ENCODE measurements at regions not wholly inside any gene's neighbourhood (a gene's known extent, or its start where the extent isn't known, plus 50 kb on each side); places are given as distances from the start of the nearest gene placed in this dataset.

- Mint-ChIP-seq H3K4me1 (no peaks in the 10 kb centered on the region), H3K36me3 (ENCODE audit: low read depth) (no peaks in the 10 kb centered on the region), H3K9me3 (no peaks in the 10 kb centered on the region), H3K27me3 (no peaks in the 10 kb centered on the region), H3K4me3 (no peak overlapping the region), H3K27ac (no peak overlapping the region)
- DNase-seq: no peak
- intact Hi-C loops (cut with micrococcal nuclease): no loop called here
Observed at GRCh38 chr18:60053747-60054304, 154.0 kb downstream of the PMAIP1 start.

- H3K9me3 Mint-ChIP-seq: no peaks in the 10 kb centered on the region
- intact Hi-C loops (cut with micrococcal nuclease): no loop called here
- DNase-seq: no peak
- H3K27ac Mint-ChIP-seq: no peak overlapping the region
- no peak overlapping the region for H3K4me3 Mint-ChIP-seq
- H3K4me1 Mint-ChIP-seq: no peaks in the 10 kb centered on the region
- peaks cover 2% of the 10 kb centered on the region for H3K27me3 Mint-ChIP-seq
- H3K36me3 Mint-ChIP-seq (ENCODE audit: low read depth): no peaks in the 10 kb centered on the region
Observed at GRCh38 chr18:60050821-60051220, 151.0 kb downstream of the PMAIP1 start.

- no peak for DNase-seq
- intact Hi-C loops (cut with micrococcal nuclease): no loop called here
- peaks cover 2% of the 10 kb centered on the region for H3K27me3 Mint-ChIP-seq
- no peaks in the 10 kb centered on the region for H3K4me1 Mint-ChIP-seq
- H3K9me3 Mint-ChIP-seq: no peaks in the 10 kb centered on the region
- no peak overlapping the region for H3K4me3 Mint-ChIP-seq
- H3K36me3 Mint-ChIP-seq (ENCODE audit: low read depth): no peaks in the 10 kb centered on the region
- no peak overlapping the region for H3K27ac Mint-ChIP-seq
Observed at GRCh38 chr18:60049172-60049571, 149.4 kb downstream of the PMAIP1 start.

GRCh38 chr18:60047556-60047955 is 147.8 kb downstream of the PMAIP1 start:
- Mint-ChIP-seq H3K36me3 (ENCODE audit: low read depth) (no peaks in the 10 kb centered on the region), H3K27ac (no peak overlapping the region), H3K27me3 (peaks cover 2% of the 10 kb centered on the region), H3K9me3 (no peaks in the 10 kb centered on the region), H3K4me3 (no peak overlapping the region), H3K4me1 (no peaks in the 10 kb centered on the region)
- intact Hi-C loops (cut with micrococcal nuclease): no loop called here
- no peak for DNase-seq

- Mint-ChIP-seq H3K4me3 (no peak overlapping the region), H3K36me3 (ENCODE audit: low read depth) (no peaks in the 10 kb centered on the region), H3K27me3 (peaks cover 2% of the 10 kb centered on the region), H3K9me3 (no peaks in the 10 kb centered on the region), H3K4me1 (no peaks in the 10 kb centered on the region), H3K27ac (no peak overlapping the region)
- intact Hi-C loops (cut with micrococcal nuclease): no loop called here
- no peak for DNase-seq
Observed at GRCh38 chr18:60044290-60045006, 144.7 kb downstream of the PMAIP1 start.

- DNase-seq: no peak
- intact Hi-C loops (cut with micrococcal nuclease): no loop called here
- Mint-ChIP-seq H3K4me1 (no peaks in the 10 kb centered on the region), H3K4me3 (no peak overlapping the region), H3K27ac (no peak overlapping the region), H3K36me3 (ENCODE audit: low read depth) (no peaks in the 10 kb centered on the region), H3K9me3 (no peaks in the 10 kb centered on the region), H3K27me3 (no peaks in the 10 kb centered on the region)
Observed at GRCh38 chr18:60040971-60041370, 141.2 kb downstream of the PMAIP1 start.

GRCh38 chr18:60038731-60039130 is 138.9 kb downstream of the PMAIP1 start:
- Mint-ChIP-seq H3K9me3 (no peaks in the 10 kb centered on the region), H3K27ac (no peak overlapping the region), H3K4me1 (no peaks in the 10 kb centered on the region), H3K4me3 (no peak overlapping the region), H3K36me3 (ENCODE audit: low read depth) (no peaks in the 10 kb centered on the region), H3K27me3 (no peaks in the 10 kb centered on the region)
- intact Hi-C loops (cut with micrococcal nuclease): no loop called here
- no peak for DNase-seq

GRCh38 chr18:60027397-60027796 is 127.6 kb downstream of the PMAIP1 start:
- DNase-seq: no peak
- intact Hi-C loops (cut with micrococcal nuclease): no loop called here
- Mint-ChIP-seq H3K4me3 (no peak overlapping the region), H3K36me3 (ENCODE audit: low read depth) (no peaks in the 10 kb centered on the region), H3K9me3 (no peaks in the 10 kb centered on the region), H3K4me1 (no peaks in the 10 kb centered on the region), H3K27me3 (peaks cover 2% of the 10 kb centered on the region), H3K27ac (no peak overlapping the region)

- no peak overlapping the region for H3K27ac Mint-ChIP-seq
Observed at GRCh38 chr18:60024857-60025256, 125.1 kb downstream of the PMAIP1 start.

GRCh38 chr18:60024345-60024744 is 124.5 kb downstream of the PMAIP1 start:
- intact Hi-C loops (cut with micrococcal nuclease): no loop called here
- no peak overlapping the region for H3K4me3 Mint-ChIP-seq
- no peak overlapping the region for H3K27ac Mint-ChIP-seq
- no peaks in the 10 kb centered on the region for H3K4me1 Mint-ChIP-seq
- H3K36me3 Mint-ChIP-seq (ENCODE audit: low read depth): no peaks in the 10 kb centered on the region
- H3K27me3 Mint-ChIP-seq: peaks cover 2% of the 10 kb centered on the region
- H3K9me3 Mint-ChIP-seq: no peaks in the 10 kb centered on the region
- DNase-seq: no peak

More at GRCh38 chr18:60024857-60025256, 125.1 kb downstream of the PMAIP1 start:
- no peak for DNase-seq
- H3K4me3 Mint-ChIP-seq: no peak overlapping the region
- H3K4me1 Mint-ChIP-seq: no peaks in the 10 kb centered on the region
- no peaks in the 10 kb centered on the region for H3K9me3 Mint-ChIP-seq
- H3K27me3 Mint-ChIP-seq: peaks cover 2% of the 10 kb centered on the region
- intact Hi-C loops (cut with micrococcal nuclease): no loop called here
- no peaks in the 10 kb centered on the region for H3K36me3 Mint-ChIP-seq (ENCODE audit: low read depth)

GRCh38 chr18:60022671-60023276 is 123.0 kb downstream of the PMAIP1 start:
- Mint-ChIP-seq H3K36me3 (ENCODE audit: low read depth) (no peaks in the 10 kb centered on the region), H3K27me3 (peaks cover 2% of the 10 kb centered on the region), H3K9me3 (no peaks in the 10 kb centered on the region), H3K4me1 (no peaks in the 10 kb centered on the region), H3K4me3 (no peak overlapping the region), H3K27ac (no peak overlapping the region)
- intact Hi-C loops (cut with micrococcal nuclease): no loop called here
- no peak for DNase-seq

- no peak overlapping the region for H3K27ac Mint-ChIP-seq
- intact Hi-C loops (cut with micrococcal nuclease): no loop called here
- DNase-seq: no peak
- no peaks in the 10 kb centered on the region for H3K4me1 Mint-ChIP-seq
- no peaks in the 10 kb centered on the region for H3K9me3 Mint-ChIP-seq
- peaks cover 2% of the 10 kb centered on the region for H3K27me3 Mint-ChIP-seq
- no peaks in the 10 kb centered on the region for H3K36me3 Mint-ChIP-seq (ENCODE audit: low read depth)
- H3K4me3 Mint-ChIP-seq: no peak overlapping the region
Observed at GRCh38 chr18:60021556-60021955, 121.8 kb downstream of the PMAIP1 start.

- intact Hi-C loops (cut with micrococcal nuclease): no loop called here
- no peak for DNase-seq
- peaks cover 2% of the 10 kb centered on the region for H3K27me3 Mint-ChIP-seq
- no peaks in the 10 kb centered on the region for H3K9me3 Mint-ChIP-seq
- no peaks in the 10 kb centered on the region for H3K4me1 Mint-ChIP-seq
- no peaks in the 10 kb centered on the region for H3K36me3 Mint-ChIP-seq (ENCODE audit: low read depth)
- no peak overlapping the region for H3K4me3 Mint-ChIP-seq
- no peak overlapping the region for H3K27ac Mint-ChIP-seq
Observed at GRCh38 chr18:60020107-60020925, 120.5 kb downstream of the PMAIP1 start.

GRCh38 chr18:60019463-60019840 is 119.7 kb downstream of the PMAIP1 start:
- intact Hi-C loops (cut with micrococcal nuclease): no loop called here
- no peaks in the 10 kb centered on the region for H3K36me3 Mint-ChIP-seq (ENCODE audit: low read depth)
- H3K27me3 Mint-ChIP-seq: peaks cover 2% of the 10 kb centered on the region
- no peak overlapping the region for H3K4me3 Mint-ChIP-seq
- DNase-seq: no peak
- H3K9me3 Mint-ChIP-seq: no peaks in the 10 kb centered on the region
- H3K4me1 Mint-ChIP-seq: no peaks in the 10 kb centered on the region
- no peak overlapping the region for H3K27ac Mint-ChIP-seq
